Esophagus mucosa (tissue), 1 donor: ENCODE measurements at regions not wholly inside any gene's neighbourhood (a gene's known extent, or its start where the extent isn't known, plus 50 kb on each side); places are given as distances from the start of the nearest gene placed in this dataset.
A peak's percentile ranks its signal among the peaks of the same experiment; 100 is the strongest.
"Not testable (repeated sequence)": the region's sequence is repeated elsewhere in the genome, so short reads cannot be mapped to it uniquely, and the experiment has no call there.

Experiments
- ATAC-seq: fragments of 200-7000 bp; cut with Tn5 transposase; one replicate; pipeline ENCODE4 v1.9.1; 2020
- donor health status: DM: yes; HTN: yes; CAD: no.

GRCh38 chr13:67518785-67519184 lies 288.6 kb upstream of the PCDH9 start:
- no peak for ATAC-seq

- no peak for ATAC-seq
These were observed 285.8 kb upstream of the PCDH9 start for GRCh38 chr13:67515895-67516294.

GRCh38 chr13:67509018-67509417 lies 278.9 kb upstream of the PCDH9 start:
- ATAC-seq = no peak

GRCh38 chr13:67508275-67508674 lies 278.1 kb upstream of the PCDH9 start:
- not testable (repeated sequence) for ATAC-seq

GRCh38 chr13:67506407-67506806 lies 276.3 kb upstream of the PCDH9 start:
- ATAC-seq = no peak

- no peak for ATAC-seq
These were observed 275.2 kb upstream of the PCDH9 start for GRCh38 chr13:67505376-67505775.

- no peak for ATAC-seq
These were observed 268.8 kb upstream of the PCDH9 start for GRCh38 chr13:67498948-67499347.

- no peak for ATAC-seq
These were observed 263.7 kb upstream of the PCDH9 start for GRCh38 chr13:67493835-67494234.

- ATAC-seq = no peak
These were observed 258.9 kb upstream of the PCDH9 start for GRCh38 chr13:67489016-67489415.

GRCh38 chr13:67481445-67481844 lies 251.3 kb upstream of the PCDH9 start:
- ATAC-seq = no peak

GRCh38 chr13:67474115-67474514 lies 244.0 kb upstream of the PCDH9 start:
- ATAC-seq = no peak

- ATAC-seq = no peak
These were observed 239.5 kb upstream of the PCDH9 start for GRCh38 chr13:67469623-67470022.

GRCh38 chr13:67466569-67466968 lies 236.4 kb upstream of the PCDH9 start:
- ATAC-seq = no peak

GRCh38 chr13:67464154-67464553 lies 234.0 kb upstream of the PCDH9 start:
- ATAC-seq = no peak

- ATAC-seq = no peak
These were observed 232.0 kb upstream of the PCDH9 start for GRCh38 chr13:67462098-67462497.

- not testable (repeated sequence) for ATAC-seq
These were observed 222.4 kb upstream of the PCDH9 start for GRCh38 chr13:67452526-67452925.

GRCh38 chr13:67445436-67445835 lies 215.3 kb upstream of the PCDH9 start:
- no peak for ATAC-seq

GRCh38 chr13:67443923-67444322 lies 213.8 kb upstream of the PCDH9 start:
- no peak for ATAC-seq

- no peak for ATAC-seq
These were observed 210.3 kb upstream of the PCDH9 start for GRCh38 chr13:67440236-67440975.

- ATAC-seq = no peak
These were observed 209.2 kb upstream of the PCDH9 start for GRCh38 chr13:67439365-67439764.

- no peak for ATAC-seq
These were observed 208.3 kb upstream of the PCDH9 start for GRCh38 chr13:67438465-67438864.

- no peak for ATAC-seq
These were observed 207.1 kb upstream of the PCDH9 start for GRCh38 chr13:67437244-67437643.

- ATAC-seq = no peak
These were observed 191.3 kb upstream of the PCDH9 start for GRCh38 chr13:67421475-67421874.

GRCh38 chr13:67416047-67416925 lies 186.2 kb upstream of the PCDH9 start:
- peak; percentile 32 for ATAC-seq
